NCI-H1048 (cell line): ENCODE measurements at regions not wholly inside any gene's neighbourhood (a gene's known extent, or its start where the extent isn't known, plus 50 kb on each side); places are given as distances from the start of the nearest gene placed in this dataset.
"Not testable (repeated sequence)": the region's sequence is repeated elsewhere in the genome, so short reads cannot be mapped to it uniquely, and the experiment has no call there.

Experiments used
- DNase-seq: peaks from one replicate; lab custom pipeline; 2025; lab: John Stamatoyannopoulos, UW

DNA sequence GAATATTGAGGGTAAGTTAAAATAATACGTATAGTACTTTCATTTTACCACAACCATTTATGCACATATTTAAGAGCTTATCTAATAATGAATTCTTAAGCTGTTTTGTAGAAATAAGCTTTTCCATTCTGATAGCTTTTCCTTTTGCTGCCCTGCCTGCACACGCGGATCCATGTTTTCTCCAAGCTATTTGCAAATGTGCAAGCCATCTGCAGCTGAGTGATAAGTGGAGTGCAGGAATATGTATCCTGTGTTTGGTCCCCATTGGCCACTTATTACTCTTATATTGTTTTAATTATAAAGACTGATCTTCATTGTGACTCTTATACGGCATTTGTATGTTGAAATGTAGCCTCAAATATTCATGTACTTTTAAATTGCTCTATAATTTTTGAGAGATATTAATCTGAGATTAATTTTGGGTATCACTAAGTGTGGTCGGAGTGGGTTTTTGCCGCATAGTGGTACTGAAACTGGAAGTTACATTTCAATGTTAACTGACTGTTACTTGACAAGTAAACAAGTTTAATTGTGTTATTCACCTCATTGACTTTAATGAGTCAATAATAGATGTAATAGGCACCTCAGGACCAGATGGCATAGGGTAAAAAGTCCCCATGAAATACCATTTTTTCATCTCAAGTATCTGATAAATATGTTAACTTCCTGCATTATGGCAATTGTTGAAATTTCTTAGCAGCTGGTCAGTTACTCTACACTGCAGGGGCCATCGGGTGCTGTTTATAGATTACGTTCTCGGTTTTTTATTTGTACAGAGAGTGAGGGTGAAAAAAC, 1567.4 kb downstream of the EFNB2 start:
- no peak for DNase-seq

DNA sequence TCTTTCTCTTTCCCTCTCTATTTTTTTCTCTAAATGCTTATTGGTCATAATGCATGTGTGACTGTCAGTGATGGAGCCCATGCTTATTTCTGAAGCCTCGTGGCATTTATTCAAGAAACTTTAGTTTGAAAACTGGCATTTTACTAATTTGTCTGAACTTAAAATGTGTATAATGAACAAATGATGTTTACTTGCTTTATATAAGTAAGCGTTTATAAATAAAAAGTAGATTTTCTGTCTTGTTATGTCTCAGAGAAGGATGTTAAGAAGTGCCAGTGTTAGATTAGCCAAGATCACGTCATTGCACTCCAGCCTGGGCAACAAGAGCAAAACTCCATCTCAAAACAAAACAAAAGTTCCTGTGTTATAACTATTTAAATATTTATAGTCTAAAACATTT, 1568.1 kb downstream of the EFNB2 start:
- no peak for DNase-seq

- DNase-seq: no peak
Measured at GRCh38 chr13:104962411-104962810, 1573.1 kb downstream of the EFNB2 start.

- no peak for DNase-seq
Measured at GRCh38 chr13:104961246-104961645, 1574.2 kb downstream of the EFNB2 start.

- no peak for DNase-seq
Measured at GRCh38 chr13:104954210-104954609, 1581.3 kb downstream of the EFNB2 start.

GRCh38 chr13:104953588-104953987, 1581.9 kb downstream of the EFNB2 start:
- no peak for DNase-seq

DNA sequence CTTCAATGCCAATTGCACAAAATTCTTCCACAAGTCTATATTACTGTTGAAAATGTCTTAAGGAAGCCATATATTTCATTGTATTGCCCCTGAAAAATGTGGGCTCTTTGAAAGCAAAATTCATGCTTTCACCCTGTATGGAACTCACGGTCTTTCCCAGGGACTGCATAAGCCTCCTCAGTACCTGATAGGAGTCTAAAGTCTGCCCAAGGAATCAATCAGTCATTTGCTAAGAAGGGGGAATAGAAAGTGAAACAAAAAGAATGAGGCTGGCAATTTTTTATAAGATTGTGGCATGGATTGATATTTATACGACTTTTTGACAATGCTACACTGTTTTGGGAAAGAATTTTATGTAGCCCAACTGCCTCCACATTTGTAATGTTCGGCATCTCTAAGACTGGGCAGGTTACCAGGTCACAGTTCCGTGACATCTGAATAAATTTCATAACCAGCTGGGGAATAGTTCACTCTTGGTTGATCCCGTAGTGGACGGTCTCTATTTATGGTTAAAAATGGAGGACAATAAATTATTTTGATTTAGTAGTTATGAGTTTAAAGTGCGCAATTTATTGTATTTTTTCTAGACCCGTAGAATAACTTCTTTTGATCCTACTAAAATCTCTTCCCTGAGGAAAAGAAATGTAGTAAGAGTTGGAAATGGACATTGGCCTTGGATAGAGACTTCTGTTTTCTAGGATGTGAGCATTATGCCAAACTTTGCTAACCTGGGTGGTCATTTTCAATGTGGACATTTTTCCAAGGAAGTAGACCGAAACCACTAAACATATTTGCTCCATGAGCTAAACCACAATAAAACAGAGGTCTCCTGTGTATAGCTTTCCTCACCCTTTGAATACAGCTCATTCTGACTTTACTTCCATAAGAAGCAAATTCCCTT, 1585.4 kb downstream of the EFNB2 start:
- no peak for DNase-seq

- DNase-seq: no peak
Measured at GRCh38 chr13:104944176-104944575, 1591.3 kb downstream of the EFNB2 start.

DNA sequence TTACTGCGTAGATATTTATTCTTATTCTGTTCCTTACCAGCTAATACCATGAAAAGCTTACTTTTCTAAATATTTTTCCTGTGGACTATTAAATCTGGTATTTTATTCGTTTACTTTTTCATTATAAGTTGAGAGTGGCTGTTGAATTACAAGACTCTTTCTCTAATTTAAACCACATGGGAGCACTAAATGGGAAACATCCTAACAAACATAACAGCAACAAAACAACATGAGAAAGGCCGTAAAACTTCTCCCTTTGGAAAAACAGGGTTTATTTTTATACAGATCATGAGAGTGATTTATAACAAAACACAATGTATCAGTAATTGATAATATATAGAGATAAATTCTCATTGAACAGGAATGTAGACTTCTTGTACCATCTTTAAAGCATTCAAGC, 1592.1 kb downstream of the EFNB2 start:
- DNase-seq: no peak

DNA sequence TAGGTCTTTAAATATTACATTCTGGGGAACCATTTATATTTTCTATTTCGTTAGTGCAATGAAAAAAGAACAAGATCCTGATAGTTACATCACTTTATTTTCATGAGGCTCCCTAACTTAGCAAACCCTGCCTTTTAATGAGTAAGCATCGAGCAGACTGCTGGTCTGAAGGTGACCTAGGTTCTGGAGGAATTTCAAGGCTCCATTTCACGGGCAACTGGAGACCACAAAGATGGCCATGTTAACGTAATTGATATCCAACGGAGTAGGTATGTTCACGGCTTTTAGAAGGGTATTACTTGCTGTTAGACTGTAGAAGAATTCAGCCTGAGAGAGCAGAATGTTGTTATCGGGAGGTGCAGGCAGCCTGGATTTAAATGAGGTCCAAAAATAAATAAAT, 1597.6 kb downstream of the EFNB2 start:
- no peak for DNase-seq

DNA sequence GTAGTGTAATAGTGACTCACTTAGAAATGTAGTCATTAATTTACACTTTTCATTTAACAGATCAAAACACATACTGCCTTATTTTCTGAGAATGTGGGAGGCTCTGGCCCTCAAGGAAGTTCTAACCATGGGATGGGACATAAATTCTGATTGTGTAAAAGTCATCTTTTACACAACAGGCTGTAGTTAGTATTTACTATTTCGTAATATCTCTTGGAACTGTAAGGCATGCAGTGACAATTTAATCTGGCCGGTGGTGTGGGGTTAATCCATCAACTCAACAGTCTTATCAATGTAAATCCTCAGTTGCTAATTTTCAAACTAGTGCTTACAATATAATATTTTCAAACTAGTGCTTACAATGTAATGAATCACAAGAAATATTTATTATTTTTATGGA, 1599.2 kb downstream of the EFNB2 start:
- DNase-seq: no peak

DNA sequence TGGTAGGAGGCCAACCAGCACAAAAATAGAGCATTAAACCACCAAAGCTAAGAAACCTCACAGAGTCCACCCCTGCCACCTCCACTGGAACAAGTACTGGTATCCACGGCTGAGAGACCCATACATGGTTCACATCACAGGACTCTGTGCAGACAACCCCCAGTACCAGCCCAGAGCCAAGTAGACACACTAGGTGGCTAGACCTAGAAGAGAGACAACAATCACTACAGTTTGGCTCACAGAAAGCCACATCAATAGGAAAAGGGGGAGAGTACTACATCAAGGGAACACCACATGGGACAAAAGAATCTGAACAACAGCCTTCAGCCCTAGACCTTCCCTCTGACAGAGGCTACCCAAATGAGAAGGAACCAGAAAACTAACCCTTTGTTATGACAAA, 1614.9 kb downstream of the EFNB2 start:
- DNase-seq: not testable (repeated sequence)

DNA sequence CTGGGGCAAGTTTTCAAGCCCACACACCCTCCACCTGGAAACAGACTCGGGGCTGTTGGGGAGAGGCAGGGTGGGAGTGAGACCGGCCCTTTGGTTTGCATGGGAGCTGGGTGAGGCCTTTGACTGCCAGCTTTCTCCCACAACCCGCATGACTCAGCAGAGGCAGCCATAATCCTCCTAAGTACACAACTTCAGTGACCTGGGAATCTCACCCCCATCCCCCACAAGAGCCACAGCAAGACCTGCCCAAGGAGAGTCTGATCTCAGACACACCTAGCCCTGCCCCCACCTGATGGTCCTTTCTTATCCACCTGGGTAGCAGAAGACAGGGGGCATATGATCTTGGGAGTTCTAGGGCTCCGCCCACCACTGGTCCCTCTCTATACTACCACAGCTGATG, 1615.4 kb downstream of the EFNB2 start:
- DNase-seq: no peak

GRCh38 chr13:104900191-104900817, 1635.2 kb downstream of the EFNB2 start:
- no peak for DNase-seq

- no peak for DNase-seq
Measured at GRCh38 chr13:104898484-104898883, 1637.0 kb downstream of the EFNB2 start.

DNA sequence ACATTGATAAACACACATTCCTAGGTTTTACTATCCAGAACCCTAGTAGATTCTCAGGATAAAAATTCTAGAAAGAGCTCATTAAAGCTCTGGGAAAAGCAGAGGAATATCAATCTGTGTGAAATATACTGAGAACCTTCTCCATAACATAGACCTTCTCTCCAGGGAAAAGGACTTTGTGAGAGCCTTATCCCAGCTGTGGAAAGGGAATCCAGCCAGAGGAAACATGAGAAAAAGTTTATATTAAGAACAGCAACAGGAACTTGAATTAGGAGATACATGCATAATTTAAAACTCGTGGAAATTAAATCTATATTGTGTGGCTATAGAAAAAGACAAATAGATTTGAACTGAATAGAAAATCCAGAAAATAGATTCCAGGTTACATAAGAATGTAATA, 1639.9 kb downstream of the EFNB2 start:
- DNase-seq: no peak

DNA sequence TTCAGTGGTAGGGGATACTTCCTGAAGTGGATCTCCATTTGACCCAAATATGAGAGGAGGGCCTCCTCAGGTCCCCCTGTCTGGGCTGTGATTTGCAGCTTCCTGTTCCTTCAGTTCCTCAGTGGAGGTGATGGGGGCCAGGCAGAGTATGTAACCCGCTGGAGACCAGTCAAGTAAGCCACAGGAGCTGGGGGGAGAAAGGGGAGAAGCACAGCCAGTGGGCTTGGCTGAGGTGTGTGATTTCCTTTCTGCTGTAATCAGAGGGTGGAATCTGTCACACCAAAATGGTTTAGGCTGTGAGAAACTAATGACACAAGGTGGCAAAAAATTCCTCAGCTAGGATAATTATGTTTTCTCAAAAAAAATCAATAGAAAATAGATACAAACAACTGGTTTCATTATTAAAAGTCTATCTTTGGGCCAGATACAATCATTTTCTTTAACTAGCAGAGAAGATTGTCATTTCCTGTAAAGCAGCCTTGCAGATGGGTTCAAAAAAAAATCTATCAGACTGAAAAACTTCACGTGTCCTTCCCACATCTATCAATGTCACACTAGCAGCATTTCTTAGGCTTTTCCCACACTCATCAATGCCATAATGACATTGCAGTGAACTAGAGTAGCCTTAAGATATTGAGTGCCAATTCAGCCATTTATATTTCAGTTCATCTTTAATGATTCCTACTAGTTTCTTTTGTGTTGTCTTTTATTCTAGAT, 1660.3 kb downstream of the EFNB2 start:
- DNase-seq: no peak

DNA sequence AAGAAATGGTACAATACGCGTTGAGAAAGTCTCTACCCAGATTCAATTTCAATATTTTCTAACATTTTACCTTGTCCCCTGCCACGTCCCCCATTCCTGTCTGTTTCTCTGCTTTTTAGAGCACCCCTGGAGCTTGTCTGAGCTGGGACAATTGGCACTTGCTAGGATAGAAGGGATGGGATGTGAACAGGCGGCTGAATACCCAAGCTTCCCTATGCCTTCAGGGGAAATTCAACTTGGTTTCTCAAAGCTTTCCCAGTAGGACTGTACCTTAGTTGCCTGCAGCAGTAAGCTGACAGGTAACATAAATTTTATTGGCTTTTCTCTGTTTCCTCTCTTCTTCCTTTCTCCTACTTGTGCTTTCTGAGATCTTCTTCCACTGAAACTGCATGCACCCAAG, 1663.3 kb downstream of the EFNB2 start:
- no peak for DNase-seq

GRCh38 chr13:104871456-104871855, 1664.0 kb downstream of the EFNB2 start:
- no peak for DNase-seq

DNA sequence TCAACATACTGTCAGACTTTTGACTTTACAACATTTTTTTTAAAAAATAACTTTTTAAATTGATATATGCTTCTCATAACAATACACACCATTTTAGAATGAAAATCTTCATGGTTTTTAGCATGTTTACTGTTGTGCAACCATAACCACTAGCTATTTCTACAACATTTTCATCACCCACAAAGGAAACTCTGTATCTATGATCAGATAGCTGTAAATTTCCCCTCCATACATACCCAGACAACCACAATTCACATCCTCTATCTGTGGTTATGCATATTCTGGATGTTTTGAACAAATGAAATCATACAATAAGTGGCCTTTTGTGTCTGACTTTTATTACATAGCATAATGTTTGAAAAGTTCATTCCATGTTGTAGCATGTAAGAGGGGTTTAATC, 1666.0 kb downstream of the EFNB2 start:
- DNase-seq: no peak

- no peak for DNase-seq
Measured at GRCh38 chr13:104868806-104869205, 1666.7 kb downstream of the EFNB2 start.

DNA sequence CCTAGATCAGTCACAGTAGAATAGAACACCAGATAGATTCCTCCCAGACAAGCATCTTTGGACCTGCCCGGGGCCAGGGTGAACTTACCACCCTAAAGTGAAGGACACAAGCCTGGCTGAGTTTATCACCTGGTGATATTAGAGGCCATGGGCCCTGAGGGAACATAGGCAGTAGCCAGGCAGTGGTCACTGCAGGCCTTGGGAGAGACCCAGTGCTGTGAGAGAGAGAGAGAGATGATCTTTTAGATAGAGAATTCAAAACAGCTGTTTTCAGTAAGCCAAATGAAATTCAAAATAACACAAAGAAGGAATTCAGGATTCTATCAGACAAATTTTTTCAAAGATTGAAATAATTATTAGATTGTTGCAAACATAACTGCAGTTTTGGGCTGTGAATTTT, 1679.9 kb downstream of the EFNB2 start:
- no peak for DNase-seq
